ENCODE measurements at regions not wholly inside any gene's neighbourhood (a gene's known extent, or its start where the extent isn't known, plus 50 kb on each side); places are given as distances from the start of the nearest gene placed in this dataset.

DNA sequence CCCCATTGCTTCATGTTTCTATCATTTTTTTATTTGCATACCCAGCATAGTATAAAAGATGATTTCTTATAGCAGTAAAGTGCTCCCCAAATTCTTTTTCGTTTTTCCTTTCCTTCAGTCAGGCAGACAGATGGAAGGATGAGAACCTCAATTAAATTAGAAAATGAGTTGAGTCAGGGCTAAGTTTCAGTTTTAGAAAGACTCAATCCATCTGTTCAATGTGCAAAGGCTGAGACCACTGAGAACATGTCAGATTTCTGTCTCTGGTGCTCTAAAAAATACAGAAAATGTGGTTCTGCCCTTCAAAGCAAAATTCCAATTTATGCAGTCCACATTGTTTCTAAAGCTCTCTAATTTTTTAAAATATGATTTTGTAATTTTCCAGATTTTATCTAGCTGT, 257.6 kb upstream of the HS3ST5 start:
- TF ChIP-seq, protein P1, sequence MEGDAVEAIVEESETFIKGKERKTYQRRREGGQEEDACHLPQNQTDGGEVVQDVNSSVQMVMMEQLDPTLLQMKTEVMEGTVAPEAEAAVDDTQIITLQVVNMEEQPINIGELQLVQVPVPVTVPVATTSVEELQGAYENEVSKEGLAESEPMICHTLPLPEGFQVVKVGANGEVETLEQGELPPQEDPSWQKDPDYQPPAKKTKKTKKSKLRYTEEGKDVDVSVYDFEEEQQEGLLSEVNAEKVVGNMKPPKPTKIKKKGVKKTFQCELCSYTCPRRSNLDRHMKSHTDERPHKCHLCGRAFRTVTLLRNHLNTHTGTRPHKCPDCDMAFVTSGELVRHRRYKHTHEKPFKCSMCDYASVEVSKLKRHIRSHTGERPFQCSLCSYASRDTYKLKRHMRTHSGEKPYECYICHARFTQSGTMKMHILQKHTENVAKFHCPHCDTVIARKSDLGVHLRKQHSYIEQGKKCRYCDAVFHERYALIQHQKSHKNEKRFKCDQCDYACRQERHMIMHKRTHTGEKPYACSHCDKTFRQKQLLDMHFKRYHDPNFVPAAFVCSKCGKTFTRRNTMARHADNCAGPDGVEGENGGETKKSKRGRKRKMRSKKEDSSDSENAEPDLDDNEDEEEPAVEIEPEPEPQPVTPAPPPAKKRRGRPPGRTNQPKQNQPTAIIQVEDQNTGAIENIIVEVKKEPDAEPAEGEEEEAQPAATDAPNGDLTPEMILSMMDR (IDR thresholded peaks at IDR 0.05 in 2 of 3, conservative IDR thresholded peaks at IDR 0.05 in 1 of 3; ENCODE audit: borderline replicate concordance in 1 of 3, insufficient read depth in 1 of 3, low read depth in 2 of 3, low read length in 2 of 3) = no peak
- TF ChIP-seq SIN3A (IDR thresholded peaks at IDR 0.05; ENCODE audit: low read depth) = no peak
- TF ChIP-seq CEBPB (IDR thresholded peaks at IDR 0.05; ENCODE audit: low read depth) = no peak

DNA sequence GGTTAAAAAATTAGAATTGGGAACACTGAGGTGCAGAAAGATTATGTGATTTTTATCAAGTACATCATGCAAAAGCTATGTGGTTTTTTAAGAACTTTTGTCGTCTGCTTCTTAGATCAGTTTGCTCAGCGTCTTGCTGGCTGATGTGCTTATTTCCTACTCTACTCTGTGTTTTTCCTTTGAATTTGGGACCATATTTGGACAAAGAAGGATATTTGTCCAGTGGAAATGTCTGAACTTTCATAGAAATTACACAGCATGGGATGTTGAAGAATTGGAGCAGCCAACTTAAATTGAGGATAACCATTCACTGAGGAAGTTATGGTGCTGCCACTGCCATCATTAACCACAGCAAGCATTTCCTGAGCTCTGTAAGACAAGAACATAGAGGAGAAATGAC, 252.8 kb upstream of the HS3ST5 start:
- DNase-seq (ENCODE audit: low read depth, low spot score) (no peak), ATAC-seq (no peak)
- no peak overlapping the region for H3K9ac ChIP-seq (ENCODE audit: low read length)
- intact Hi-C loops (cut with micrococcal nuclease) = no loop called here
- TF ChIP-seq POLR2AphosphoS5 (IDR thresholded peaks at IDR 0.05; ENCODE audit: low read depth, low read length) = no peak
- no peak for TF ChIP-seq YY1 (IDR thresholded peaks at IDR 0.05; ENCODE audit: extremely low read depth, insufficient replicate concordance, low read depth, low read length)
- TF ChIP-seq TCF7L2 (IDR thresholded peaks at IDR 0.05; ENCODE audit: borderline replicate concordance, extremely low read depth, insufficient read depth, insufficient read length) = no peak
- TF ChIP-seq, protein P1 (IDR thresholded peaks at IDR 0.05 in 2 of 3, conservative IDR thresholded peaks at IDR 0.05 in 1 of 3; ENCODE audit: borderline replicate concordance in 1 of 3, insufficient read depth in 1 of 3, low read depth in 2 of 3, low read length in 2 of 3) = no peak
- no peak for TF ChIP-seq EZH2 (IDR thresholded peaks at IDR 0.05)
- TF ChIP-seq CBX3 (IDR thresholded peaks at IDR 0.05; ENCODE audit: low read depth) = no peak
- TF ChIP-seq, protein P2, sequence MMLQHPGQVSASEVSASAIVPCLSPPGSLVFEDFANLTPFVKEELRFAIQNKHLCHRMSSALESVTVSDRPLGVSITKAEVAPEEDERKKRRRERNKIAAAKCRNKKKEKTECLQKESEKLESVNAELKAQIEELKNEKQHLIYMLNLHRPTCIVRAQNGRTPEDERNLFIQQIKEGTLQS (IDR thresholded peaks at IDR 0.05) = no peak
- TF ChIP-seq JUND (IDR thresholded peaks at IDR 0.05) = no peak
- TF ChIP-seq, protein P3, sequence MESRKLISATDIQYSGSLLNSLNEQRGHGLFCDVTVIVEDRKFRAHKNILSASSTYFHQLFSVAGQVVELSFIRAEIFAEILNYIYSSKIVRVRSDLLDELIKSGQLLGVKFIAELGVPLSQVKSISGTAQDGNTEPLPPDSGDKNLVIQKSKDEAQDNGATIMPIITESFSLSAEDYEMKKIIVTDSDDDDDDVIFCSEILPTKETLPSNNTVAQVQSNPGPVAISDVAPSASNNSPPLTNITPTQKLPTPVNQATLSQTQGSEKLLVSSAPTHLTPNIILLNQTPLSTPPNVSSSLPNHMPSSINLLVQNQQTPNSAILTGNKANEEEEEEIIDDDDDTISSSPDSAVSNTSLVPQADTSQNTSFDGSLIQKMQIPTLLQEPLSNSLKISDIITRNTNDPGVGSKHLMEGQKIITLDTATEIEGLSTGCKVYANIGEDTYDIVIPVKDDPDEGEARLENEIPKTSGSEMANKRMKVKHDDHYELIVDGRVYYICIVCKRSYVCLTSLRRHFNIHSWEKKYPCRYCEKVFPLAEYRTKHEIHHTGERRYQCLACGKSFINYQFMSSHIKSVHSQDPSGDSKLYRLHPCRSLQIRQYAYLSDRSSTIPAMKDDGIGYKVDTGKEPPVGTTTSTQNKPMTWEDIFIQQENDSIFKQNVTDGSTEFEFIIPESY (IDR thresholded peaks at IDR 0.05; ENCODE audit: extremely low read depth, insufficient replicate concordance, low read length) = no peak
- TF ChIP-seq, protein P4, sequence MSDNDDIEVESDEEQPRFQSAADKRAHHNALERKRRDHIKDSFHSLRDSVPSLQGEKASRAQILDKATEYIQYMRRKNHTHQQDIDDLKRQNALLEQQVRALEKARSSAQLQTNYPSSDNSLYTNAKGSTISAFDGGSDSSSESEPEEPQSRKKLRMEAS (IDR thresholded peaks at IDR 0.05) = no peak
- CTCF ChIA-PET = no interaction called here
- H3K36me3 ChIP-seq (ENCODE audit: control insufficient read depth in 1 of 2, insufficient read depth in 2 of 2, low read length in 2 of 2) = no peaks in the 10 kb centered on the region
- H3K27me3 ChIP-seq (ENCODE audit: insufficient read depth, low read length) = peaks cover 4% of the 10 kb centered on the region; the same call in 1 of the 2 replicates
- H3K4me1 ChIP-seq (ENCODE audit: control insufficient read depth in 1 of 2, insufficient read depth in 2 of 2, low read length in 2 of 2) = no peaks in the 10 kb centered on the region
- POLR2A ChIA-PET = no interaction called here
- no peak overlapping the region for H2AFZ ChIP-seq (ENCODE audit: low read depth, low read length, poor library complexity, severe bottlenecking)
- RAD21 ChIA-PET (ENCODE audit: low non-redundant PET in 1 of 2, low total read pairs in 2 of 2, uncharacterized antibody in 2 of 2, unreplicated experiment in 2 of 2) = no interaction called here
- no peak overlapping the region for H3K27ac ChIP-seq (ENCODE audit: low read depth, low read length)
- H4K20me1 ChIP-seq (ENCODE audit: insufficient read depth) = no peaks in the 10 kb centered on the region
- H3K4me2 ChIP-seq (ENCODE audit: low read length) = no peak overlapping the region
- no peak overlapping the region for H3K4me3 ChIP-seq (replicated peaks in 1 of 2; ENCODE audit: low read depth in 1 of 2, low read length in 2 of 2)
- BruUV-seq (replicated peaks) = no TSS peak
- no peaks in the 10 kb centered on the region for H3K79me2 ChIP-seq (ENCODE audit: insufficient read depth, low read length)
- no peaks in the 10 kb centered on the region for H3K9me2 ChIP-seq (ENCODE audit: insufficient read depth)
- no peaks in the 10 kb centered on the region for H3K9me3 ChIP-seq (ENCODE audit: control insufficient read depth in 1 of 2, insufficient read depth in 1 of 2, low read depth in 1 of 2, low read length in 2 of 2)

More for the DNA sequence above, 257.6 kb upstream of the HS3ST5 start:
- BruUV-seq (replicated peaks) = no TSS peak
- Histone ChIP-seq H3K4me3 (replicated peaks in 1 of 2; ENCODE audit: low read depth in 1 of 2, low read length in 2 of 2) (no peak overlapping the region), H3K4me2 (ENCODE audit: low read length) (no peak overlapping the region), H2AFZ (ENCODE audit: low read depth, low read length, poor library complexity, severe bottlenecking) (no peak overlapping the region), H4K20me1 (ENCODE audit: insufficient read depth) (no peaks in the 10 kb centered on the region), H3K4me1 (ENCODE audit: control insufficient read depth in 1 of 2, insufficient read depth in 2 of 2, low read length in 2 of 2) (no peaks in the 10 kb centered on the region), H3K27me3 (ENCODE audit: insufficient read depth, low read length) (no peaks in the 10 kb centered on the region), H3K9me3 (ENCODE audit: control insufficient read depth in 1 of 2, insufficient read depth in 1 of 2, low read depth in 1 of 2, low read length in 2 of 2) (no peaks in the 10 kb centered on the region), H3K36me3 (ENCODE audit: control insufficient read depth in 1 of 2, insufficient read depth in 2 of 2, low read length in 2 of 2) (no peaks in the 10 kb centered on the region), H3K27ac (ENCODE audit: low read depth, low read length) (no peak overlapping the region), H3K9ac (ENCODE audit: low read length) (no peak overlapping the region), H3K9me2 (ENCODE audit: insufficient read depth) (no peaks in the 10 kb centered on the region), H3K79me2 (ENCODE audit: insufficient read depth, low read length) (no peaks in the 10 kb centered on the region)
- no peak for ATAC-seq
- ChIA-PET RAD21 (ENCODE audit: low non-redundant PET in 1 of 2, low total read pairs in 2 of 2, uncharacterized antibody in 2 of 2, unreplicated experiment in 2 of 2) (no interaction called here), CTCF (no interaction called here), POLR2A (no interaction called here)
- no peak for DNase-seq (ENCODE audit: low read depth, low spot score)
- intact Hi-C loops (cut with micrococcal nuclease) = no loop called here
